ENCODE measurements at regions not wholly inside any gene's neighbourhood (a gene's known extent, or its start where the extent isn't known, plus 50 kb on each side); places are given as distances from the start of the nearest gene placed in this dataset.

- Histone ChIP-seq H3K56ac (replicated peaks; ENCODE audit: insufficient read length, low read depth, low read length) (no peak overlapping the region), H2BK120ac (replicated peaks; ENCODE audit: low read depth, low read length) (no peak overlapping the region), H3K4me3 (ENCODE audit: extremely low read depth in 1 of 4, insufficient read depth in 2 of 4, low read depth in 3 of 4, low read length in 4 of 4) (no peak overlapping the region), H2BK15ac (ENCODE audit: low read length) (no peak overlapping the region), H4K91ac (replicated peaks; ENCODE audit: insufficient read length, low read length) (no peak overlapping the region), H3K4me2 (ENCODE audit: insufficient read depth in 1 of 2, low read depth in 2 of 2, low read length in 2 of 2) (no peak overlapping the region), H3K36me3 (ENCODE audit: control insufficient read depth in 2 of 4, insufficient read depth in 4 of 4, low read length in 3 of 4) (no peaks in the 10 kb centered on the region), H3K9me3 (ENCODE audit: insufficient read depth in 2 of 2, low read depth in 1 of 2, low read length in 1 of 2) (no peaks in the 10 kb centered on the region), H3K27ac (ENCODE audit: low read depth, low read length) (no peak overlapping the region), H3K27me3 (replicated peaks in 1 of 4; ENCODE audit: control insufficient read depth in 3 of 4, extremely low read depth in 1 of 4, insufficient read depth in 3 of 4, low read length in 3 of 4) (no peaks in the 10 kb centered on the region), H3K23ac (ENCODE audit: insufficient read length) (no peak overlapping the region), H3K4me1 (replicated peaks in 1 of 4; ENCODE audit: control insufficient read depth in 3 of 4, insufficient read depth in 4 of 4, low read length in 3 of 4) (no peaks in the 10 kb centered on the region), H3K23me2 (ENCODE audit: low read depth, low read length) (no peaks in the 10 kb centered on the region), H2BK12ac (ENCODE audit: low read depth, low read length) (no peak overlapping the region), H4K20me1 (replicated peaks in 1 of 2; ENCODE audit: control insufficient read depth in 1 of 2, insufficient read depth in 2 of 2, low read length in 2 of 2) (no peaks in the 10 kb centered on the region), H4K5ac (ENCODE audit: insufficient read length, low read depth, low read length) (no peak overlapping the region), H3K18ac (ENCODE audit: extremely low read depth, low read length) (no peak overlapping the region), H3K79me2 (ENCODE audit: control insufficient read depth in 1 of 2, insufficient read depth in 2 of 2, low read length in 2 of 2) (no peaks in the 10 kb centered on the region), H2AK5ac (ENCODE audit: low read depth, low read length) (no peak overlapping the region), H4K8ac (ENCODE audit: extremely low read depth, insufficient read depth, low read length) (no peak overlapping the region), H2BK5ac (ENCODE audit: low read depth, low read length) (no peak overlapping the region), H2BK20ac (ENCODE audit: low read length) (no peak overlapping the region), H3K9ac (replicated peaks in 1 of 4; ENCODE audit: extremely low read depth in 1 of 4, low read depth in 3 of 4, low read length in 3 of 4) (no peak overlapping the region), H3K14ac (ENCODE audit: insufficient read length) (no peak overlapping the region), H3K4ac (replicated peaks; ENCODE audit: insufficient read length, low read depth, low read length) (no peak overlapping the region), H3K79me1 (ENCODE audit: low read depth, low read length) (no peaks in the 10 kb centered on the region), H2AFZ (ENCODE audit: low read length) (no peak overlapping the region)
- TF ChIP-seq BCL11A (IDR thresholded peaks at IDR 0.05; ENCODE audit: low read depth in 2 of 2, low read length in 2 of 2) (no peak), CHD1 (IDR thresholded peaks at IDR 0.05; ENCODE audit: low read depth, low read length) (no peak), USF2 (IDR thresholded peaks at IDR 0.05; ENCODE audit: low read length) (no peak), TBP (IDR thresholded peaks at IDR 0.05; ENCODE audit: low read depth, low read length) (no peak), BRCA1 (IDR thresholded peaks at IDR 0.05; ENCODE audit: low read depth, low read length) (no peak), RAD21 (IDR thresholded peaks at IDR 0.05 in 1 of 2, conservative IDR thresholded peaks at IDR 0.05 in 1 of 2; ENCODE audit: low read depth in 2 of 2, low read length in 2 of 2) (no peak), SUZ12 (IDR thresholded peaks at IDR 0.05; ENCODE audit: low read length) (no peak), GABPA (IDR thresholded peaks at IDR 0.05; ENCODE audit: borderline replicate concordance, insufficient read depth, low read length) (no peak)
- FAIRE-seq: no peak
- DNase-seq (ENCODE audit: low read depth in 1 of 2, low spot score in 2 of 2): no peak
- ChIA-PET POLR2A (ENCODE audit: partially characterized antibody) (no interaction called here), CTCF (ENCODE audit: partially characterized antibody) (no interaction called here)
- 85% methylated on average over 6 of the region's 6 CpGs; no CpG with 5 or more reads in 1 of the 2 experiments for WGBS, 2 experiments (ENCODE audit: extremely low coverage in 1 of 2, insufficient coverage in 1 of 2, insufficient read length in 1 of 2, insufficient replicate concordance in 2 of 2, low coverage in 1 of 2, low lambda C conversion rate in 2 of 2, missing lambda C conversion rate in 1 of 2)
Observed at GRCh38 chr3:177446165-177446601, 248.9 kb upstream of the TBL1XR1 start.
